CD14-positive monocyte (primary cell): ENCODE measurements at regions not wholly inside any gene's neighbourhood (a gene's known extent, or its start where the extent isn't known, plus 50 kb on each side); places are given as distances from the start of the nearest gene placed in this dataset.

ENCODE experiments used
- DNase-seq, 3 donors: peaks; one replicate each; pipeline ENCODE4 v3.0.0-alpha.2; 2011 to 2022
- H2AFZ ChIP-seq: 2 replicates; pipeline ENCODE4 v1.6.0; 2012; ENCODE audit warnings: mild to moderate bottlenecking, low read depth, low read length, inconsistent platforms; ENCODE audit not compliant: insufficient read depth, poor library complexity, severe bottlenecking
- H3K27ac ChIP-seq, 2 donors: 1 replicate in 1 of 2; 2 replicates in 1 of 2; pipeline ENCODE4 v1.5.1; 2012 to 2013; ENCODE audit warnings: low read length in 2 of 2, control low read depth in 1 of 2, inconsistent platforms in 1 of 2, low read depth in 1 of 2, mild to moderate bottlenecking in 1 of 2
- H3K27me3 ChIP-seq, 2 donors: one replicate each; pipeline versions ENCODE4 v1.6.0 to v1.6.1; 2011 to 2013; ENCODE audit warnings: low read length in 2 of 2; ENCODE audit not compliant: control insufficient read depth in 2 of 2, insufficient read depth in 2 of 2
- H3K36me3 ChIP-seq, 2 donors: replicated peaks in 1 of 2; 1 replicate in 1 of 2; 2 replicates in 1 of 2; pipeline versions ENCODE4 v1.5.1 to v1.6.1; 2012 to 2013; ENCODE audit warnings: low read length in 2 of 2, control low read depth in 1 of 2, inconsistent platforms in 1 of 2, mild to moderate bottlenecking in 1 of 2; ENCODE audit not compliant: insufficient read depth in 2 of 2, control insufficient read depth in 1 of 2
- H3K4me1 ChIP-seq, 2 donors: 1 replicate in 1 of 2; 2 replicates in 1 of 2; pipeline versions ENCODE4 v1.5.1 to v1.6.1; 2012 to 2013; ENCODE audit warnings: low read length in 2 of 2, control low read depth in 1 of 2, inconsistent platforms in 1 of 2, mild to moderate bottlenecking in 1 of 2, moderate library complexity in 1 of 2; ENCODE audit not compliant: insufficient read depth in 2 of 2, control insufficient read depth in 1 of 2
- H3K4me2 ChIP-seq: replicated peaks from 2 replicates; pipeline ENCODE3; 2012; ENCODE audit warnings: low read length, moderate library complexity, mild to moderate bottlenecking; ENCODE audit not compliant: poor library complexity, severe bottlenecking; ENCODE audit errors: extremely low read depth
- H3K4me3 ChIP-seq, 3 experiments: fragments of 200-600 bp in 1 of 3; sonication (generic) in 1 of 3; replicated peaks in 1 of 3; 1 replicate in 2 of 3; 2 replicates in 1 of 3; pipeline ENCODE4 v1.5.1; 2011 to 2013; ENCODE audit warnings: low read length in 3 of 3, mild to moderate bottlenecking in 3 of 3, control low read depth in 2 of 3, low read depth in 2 of 3, inconsistent platforms in 1 of 3, moderate library complexity in 1 of 3
- H3K79me2 ChIP-seq: 2 replicates; pipeline ENCODE4 v1.6.0; 2012; ENCODE audit warnings: mild to moderate bottlenecking, control low read depth, inconsistent platforms, low read length, moderate library complexity; ENCODE audit not compliant: insufficient read depth
- H3K9ac ChIP-seq: 2 replicates; pipeline ENCODE4 v1.6.0; 2017; ENCODE audit warnings: low read length, mild to moderate bottlenecking; ENCODE audit not compliant: insufficient read depth, poor library complexity, severe bottlenecking
- H3K9me3 ChIP-seq, 2 donors: replicated peaks in 1 of 2; 1 replicate in 1 of 2; 2 replicates in 1 of 2; pipeline versions ENCODE4 v1.5.1 to v1.6.1; 2012 to 2013; ENCODE audit warnings: low read length in 2 of 2, control low read depth in 1 of 2; ENCODE audit not compliant: control insufficient read depth in 1 of 2, insufficient read depth in 1 of 2
- H4K20me1 ChIP-seq: 2 replicates; pipeline ENCODE4 v1.6.0; 2012; ENCODE audit warnings: mild to moderate bottlenecking, low read length, control low read depth, moderate library complexity; ENCODE audit not compliant: insufficient read depth
- H3K27ac Mint-ChIP-seq, 7 donors: one replicate each; pipeline ENCODE4 v1.8.0; 2020; ENCODE audit warnings: mild to moderate bottlenecking in 7 of 7, mixed read lengths in 7 of 7, moderate library complexity in 6 of 7, inconsistent platforms in 2 of 7
- H3K27me3 Mint-ChIP-seq, 3 donors: one replicate each; pipeline ENCODE4 v1.8.0; 2021 to 2022; ENCODE audit warnings: low read depth in 3 of 3, mild to moderate bottlenecking in 3 of 3, mixed read lengths in 3 of 3, moderate library complexity in 3 of 3, inconsistent platforms in 1 of 3
- H3K36me3 Mint-ChIP-seq, 2 donors: one replicate each; pipeline ENCODE4 v1.8.0; 2020; ENCODE audit warnings: mixed read lengths in 2 of 2, inconsistent platforms in 1 of 2, mild to moderate bottlenecking in 1 of 2
- H3K4me1 Mint-ChIP-seq: one replicate; pipeline ENCODE4 v1.8.0; 2020; ENCODE audit warnings: mild to moderate bottlenecking, mixed read lengths
- H3K4me3 Mint-ChIP-seq, 2 donors: one replicate each; pipeline ENCODE4 v1.8.0; 2020; ENCODE audit warnings: mild to moderate bottlenecking in 2 of 2, mixed read lengths in 2 of 2, moderate library complexity in 1 of 2
- H3K9me3 Mint-ChIP-seq, 7 donors: one replicate each; pipeline ENCODE4 v1.8.0; 2020 to 2022; ENCODE audit warnings: mixed read lengths in 7 of 7, mild to moderate bottlenecking in 6 of 7, moderate library complexity in 6 of 7, inconsistent platforms in 2 of 7
- WGBS: methylation state at CpG from one replicate; pipeline ENCODE4 v1.1.5; 2013; ENCODE audit warnings: missing lambda C conversion rate; ENCODE audit not compliant: insufficient coverage; 5-methylcytosine and 5-hydroxymethylcytosine counted together
- intact Hi-C, 2 donors: fragments of 100-400 bp; cut with micrococcal nuclease; formaldehyde crosslinking; loops; one replicate each; pipeline versions ENCODE4 v1.15.0 to v1.15.1; 2023
- TF ChIP-seq, protein P1 (sequence below): fragments of 200-600 bp; IDR thresholded peaks from one replicate; pipeline ENCODE4 v1.8.0; 2022; ENCODE audit warnings: antibody characterized with exemption, mild to moderate bottlenecking

DNA sequence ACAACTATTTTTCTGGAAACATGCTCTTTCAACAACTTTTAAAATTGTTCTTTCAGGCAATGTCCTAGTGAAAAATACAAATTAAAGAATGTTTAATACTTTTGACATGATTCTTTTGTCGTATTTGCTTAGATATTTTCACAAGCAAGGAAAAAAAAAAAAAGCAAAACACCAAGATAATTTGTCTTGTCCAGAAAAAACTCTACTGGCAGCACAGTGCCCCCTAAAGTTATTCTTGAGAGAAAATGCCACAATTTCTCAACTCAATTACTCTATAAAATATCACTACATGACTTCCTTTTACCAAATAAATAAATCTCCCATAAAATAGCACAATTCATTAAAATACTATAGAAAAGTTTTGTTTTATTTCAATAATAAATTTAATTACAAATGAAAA lies 652.5 kb upstream of the EPHA7 start:
- TF ChIP-seq, protein P1, sequence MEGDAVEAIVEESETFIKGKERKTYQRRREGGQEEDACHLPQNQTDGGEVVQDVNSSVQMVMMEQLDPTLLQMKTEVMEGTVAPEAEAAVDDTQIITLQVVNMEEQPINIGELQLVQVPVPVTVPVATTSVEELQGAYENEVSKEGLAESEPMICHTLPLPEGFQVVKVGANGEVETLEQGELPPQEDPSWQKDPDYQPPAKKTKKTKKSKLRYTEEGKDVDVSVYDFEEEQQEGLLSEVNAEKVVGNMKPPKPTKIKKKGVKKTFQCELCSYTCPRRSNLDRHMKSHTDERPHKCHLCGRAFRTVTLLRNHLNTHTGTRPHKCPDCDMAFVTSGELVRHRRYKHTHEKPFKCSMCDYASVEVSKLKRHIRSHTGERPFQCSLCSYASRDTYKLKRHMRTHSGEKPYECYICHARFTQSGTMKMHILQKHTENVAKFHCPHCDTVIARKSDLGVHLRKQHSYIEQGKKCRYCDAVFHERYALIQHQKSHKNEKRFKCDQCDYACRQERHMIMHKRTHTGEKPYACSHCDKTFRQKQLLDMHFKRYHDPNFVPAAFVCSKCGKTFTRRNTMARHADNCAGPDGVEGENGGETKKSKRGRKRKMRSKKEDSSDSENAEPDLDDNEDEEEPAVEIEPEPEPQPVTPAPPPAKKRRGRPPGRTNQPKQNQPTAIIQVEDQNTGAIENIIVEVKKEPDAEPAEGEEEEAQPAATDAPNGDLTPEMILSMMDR, result no peak
- Mint-ChIP-seq H3K36me3 (no peaks in the 10 kb centered on the region), H3K27ac (no peak overlapping the region), H3K9me3 (no peaks in the 10 kb centered on the region), H3K27me3 (no peaks in the 10 kb centered on the region), H3K4me3 (no peak overlapping the region), H3K4me1 (no peaks in the 10 kb centered on the region)
- no peak overlapping the region for H3K4me2 ChIP-seq
- no peaks in the 10 kb centered on the region for H3K79me2 ChIP-seq
- H3K9ac ChIP-seq, result no peak overlapping the region
- H3K27me3 ChIP-seq, result no peaks in the 10 kb centered on the region
- H3K36me3 ChIP-seq, result no peaks in the 10 kb centered on the region
- no peaks in the 10 kb centered on the region for H3K4me1 ChIP-seq
- H4K20me1 ChIP-seq, result no peaks in the 10 kb centered on the region
- no peak for DNase-seq
- WGBS, result no CpG with 5 or more reads among the region's 1 CpG
- no peaks in the 10 kb centered on the region for H3K9me3 ChIP-seq
- no peak overlapping the region for H3K4me3 ChIP-seq
- intact Hi-C loops, result no loop called here
- H2AFZ ChIP-seq, result no peak overlapping the region
- H3K27ac ChIP-seq, result no peak overlapping the region

DNA sequence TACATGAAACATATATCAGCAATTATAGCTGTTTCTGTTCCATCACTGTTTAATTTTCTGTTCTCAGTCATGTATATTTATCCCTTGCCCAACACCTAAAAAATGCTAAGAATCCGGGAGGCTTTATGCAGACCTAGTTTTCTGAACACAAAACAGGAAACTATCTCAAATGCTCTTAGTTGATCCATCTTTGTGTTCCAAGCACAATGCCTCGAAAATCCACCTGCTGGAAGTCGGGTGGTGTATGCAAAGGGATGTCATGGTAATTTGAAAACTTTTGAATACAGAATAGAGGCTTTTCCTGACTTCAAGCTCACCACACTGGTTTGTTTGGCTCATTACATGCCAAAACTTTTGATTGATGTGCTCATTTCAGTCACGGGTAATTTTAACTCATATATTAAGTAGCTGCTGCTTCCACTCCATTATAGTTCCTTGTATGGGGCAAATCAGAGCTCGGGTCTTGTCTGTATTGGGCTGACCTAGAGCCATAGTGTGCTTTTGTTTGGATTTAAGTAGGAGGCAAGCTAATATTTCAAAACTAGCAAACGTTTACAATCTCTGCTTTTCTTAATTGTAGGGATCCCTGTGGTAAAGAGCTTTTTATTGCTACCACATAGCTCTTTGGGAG lies 646.5 kb upstream of the EPHA7 start:
- H3K27me3 ChIP-seq, result no peaks in the 10 kb centered on the region
- intact Hi-C loops, result no loop called here
- H3K4me1 ChIP-seq, result no peaks in the 10 kb centered on the region
- H3K4me3 Mint-ChIP-seq, result no peak overlapping the region
- H3K4me1 Mint-ChIP-seq, result no peaks in the 10 kb centered on the region
- H3K4me3 ChIP-seq, result no peak overlapping the region
- H3K9me3 Mint-ChIP-seq, result no peaks in the 10 kb centered on the region
- no peak for DNase-seq
- H3K27ac Mint-ChIP-seq, result no peak overlapping the region
- no peaks in the 10 kb centered on the region for H4K20me1 ChIP-seq
- WGBS, result no CpG with 5 or more reads among the region's 6 CpGs
- H3K4me2 ChIP-seq, result no peak overlapping the region
- H3K27ac ChIP-seq, result no peak overlapping the region
- H3K36me3 ChIP-seq, result no peaks in the 10 kb centered on the region
- no peaks in the 10 kb centered on the region for H3K27me3 Mint-ChIP-seq
- no peaks in the 10 kb centered on the region for H3K36me3 Mint-ChIP-seq
- no peak overlapping the region for H3K9ac ChIP-seq
- TF ChIP-seq, protein P1, result no peak
- no peaks in the 10 kb centered on the region for H3K79me2 ChIP-seq
- no peak overlapping the region for H2AFZ ChIP-seq
- H3K9me3 ChIP-seq, result no peaks in the 10 kb centered on the region
